ENCODE measurements at regions not wholly inside any gene's neighbourhood (a gene's known extent, or its start where the extent isn't known, plus 50 kb on each side); places are given as distances from the start of the nearest gene placed in this dataset.

DNA sequence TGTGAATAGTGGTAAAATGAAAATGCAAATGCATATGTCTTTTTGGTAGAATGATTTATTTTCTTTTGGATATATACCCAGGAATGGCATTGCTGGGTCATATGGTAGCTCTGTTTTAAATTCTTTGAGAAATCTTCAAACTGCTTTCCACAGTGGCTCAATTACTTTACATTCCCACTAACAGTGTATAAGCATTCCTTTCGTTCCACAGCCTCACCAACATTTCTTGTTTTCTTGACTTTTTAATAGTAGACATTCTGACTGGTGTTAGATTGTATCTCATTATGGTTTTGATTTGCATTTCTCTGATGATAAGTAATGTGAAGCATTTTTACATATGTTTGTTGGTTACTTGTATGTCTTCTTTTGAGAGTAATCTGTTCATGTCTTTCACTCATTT is 144.0 kb downstream of the SIM1 start:
- no peak for TF ChIP-seq EP300 (IDR thresholded peaks at IDR 0.05)
- TF ChIP-seq, protein P1, sequence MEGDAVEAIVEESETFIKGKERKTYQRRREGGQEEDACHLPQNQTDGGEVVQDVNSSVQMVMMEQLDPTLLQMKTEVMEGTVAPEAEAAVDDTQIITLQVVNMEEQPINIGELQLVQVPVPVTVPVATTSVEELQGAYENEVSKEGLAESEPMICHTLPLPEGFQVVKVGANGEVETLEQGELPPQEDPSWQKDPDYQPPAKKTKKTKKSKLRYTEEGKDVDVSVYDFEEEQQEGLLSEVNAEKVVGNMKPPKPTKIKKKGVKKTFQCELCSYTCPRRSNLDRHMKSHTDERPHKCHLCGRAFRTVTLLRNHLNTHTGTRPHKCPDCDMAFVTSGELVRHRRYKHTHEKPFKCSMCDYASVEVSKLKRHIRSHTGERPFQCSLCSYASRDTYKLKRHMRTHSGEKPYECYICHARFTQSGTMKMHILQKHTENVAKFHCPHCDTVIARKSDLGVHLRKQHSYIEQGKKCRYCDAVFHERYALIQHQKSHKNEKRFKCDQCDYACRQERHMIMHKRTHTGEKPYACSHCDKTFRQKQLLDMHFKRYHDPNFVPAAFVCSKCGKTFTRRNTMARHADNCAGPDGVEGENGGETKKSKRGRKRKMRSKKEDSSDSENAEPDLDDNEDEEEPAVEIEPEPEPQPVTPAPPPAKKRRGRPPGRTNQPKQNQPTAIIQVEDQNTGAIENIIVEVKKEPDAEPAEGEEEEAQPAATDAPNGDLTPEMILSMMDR (IDR thresholded peaks at IDR 0.05): no peak
- TF ChIP-seq POLR2A (IDR thresholded peaks at IDR 0.05): no peak

Measured in tibial nerve (tissue), 4 donors.